ENCODE measurements at regions not wholly inside any gene's neighbourhood (a gene's known extent, or its start where the extent isn't known, plus 50 kb on each side); places are given as distances from the start of the nearest gene placed in this dataset.

DNA sequence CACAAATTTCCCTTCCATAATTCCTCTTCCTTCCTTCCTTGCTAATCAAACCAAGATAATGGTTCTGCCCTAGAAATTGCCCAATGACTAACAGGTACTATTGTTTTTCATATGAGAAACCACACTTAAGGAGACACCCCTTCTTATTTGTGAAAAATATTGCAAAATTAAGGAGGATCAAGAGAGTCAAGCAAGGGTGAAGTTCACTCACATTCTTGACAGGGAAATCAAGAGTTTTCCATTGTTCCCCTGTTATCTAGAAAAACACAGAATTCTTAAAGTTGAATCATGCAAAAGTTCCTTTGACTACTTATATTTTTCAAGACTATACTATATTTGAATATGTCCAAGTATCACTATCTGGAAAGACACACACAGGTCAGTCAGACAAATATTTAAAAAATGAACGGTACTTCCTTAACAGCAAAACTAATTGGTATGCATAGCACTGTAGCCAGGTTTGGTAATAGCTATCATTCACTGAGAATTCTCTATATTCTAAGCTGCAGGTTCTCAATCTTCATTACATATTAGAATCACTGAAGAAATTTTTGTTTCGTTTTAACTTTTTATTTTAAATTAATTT is 897.2 kb downstream of the DIAPH3 start:
- TF ChIP-seq GATA2 (IDR thresholded peaks at IDR 0.05; ENCODE audit: low read depth, low read length) (no peak), GATA3 (IDR thresholded peaks at IDR 0.05; ENCODE audit: low read depth, low read length) (no peak)

Measured in SH-SY5Y (cell line).